Stimulated activated CD4-positive, alpha-beta T cell treated with anti-CD3 and anti-CD28 coated beads, TNF-alpha, amount 100 ng/mL, for 24 hours (primary cell): ENCODE measurements at regions not wholly inside any gene's neighbourhood (a gene's known extent, or its start where the extent isn't known, plus 50 kb on each side); places are given as distances from the start of the nearest gene placed in this dataset.
"Not testable (repeated sequence)": the region's sequence is repeated elsewhere in the genome, so short reads cannot be mapped to it uniquely, and the experiment has no call there.

Experiments
- DNase-seq, 3 experiments: peaks; one replicate each; pipeline ENCODE4 v3.0.0-alpha.2; 2020; ENCODE audit warnings: low read depth in 3 of 3

GRCh38 chr5:42241636-42242035 lies 181.6 kb upstream of the GHR start:
- DNase-seq, result no peak

GRCh38 chr5:42242210-42242609 lies 181.0 kb upstream of the GHR start:
- DNase-seq, result no peak

GRCh38 chr5:42242881-42243485 lies 180.3 kb upstream of the GHR start:
- no peak for DNase-seq

GRCh38 chr5:42252306-42252705 lies 170.9 kb upstream of the GHR start:
- DNase-seq, result no peak

- not testable (repeated sequence) for DNase-seq
Observed at GRCh38 chr5:42259914-42260313, 163.3 kb upstream of the GHR start.

GRCh38 chr5:42267091-42267490 lies 156.1 kb upstream of the GHR start:
- DNase-seq, result no peak

GRCh38 chr5:42268170-42268569 lies 155.1 kb upstream of the GHR start:
- not testable (repeated sequence) for DNase-seq

- DNase-seq, result no peak
Observed at GRCh38 chr5:42268630-42269029, 154.6 kb upstream of the GHR start.

GRCh38 chr5:42270771-42271170 lies 152.5 kb upstream of the GHR start:
- DNase-seq, result no peak

- DNase-seq, result no peak
Observed at GRCh38 chr5:42274913-42275312, 148.3 kb upstream of the GHR start.

GRCh38 chr5:42277293-42277692 lies 145.9 kb upstream of the GHR start:
- DNase-seq, result no peak

GRCh38 chr5:42284584-42284983 lies 138.7 kb upstream of the GHR start:
- DNase-seq, result no peak

GRCh38 chr5:42285230-42285629 lies 138.0 kb upstream of the GHR start:
- no peak for DNase-seq

GRCh38 chr5:42300496-42300895 lies 122.7 kb upstream of the GHR start:
- no peak for DNase-seq

GRCh38 chr5:42301349-42301748 lies 121.9 kb upstream of the GHR start:
- no peak for DNase-seq

- no peak for DNase-seq
Observed at GRCh38 chr5:42302186-42302585, 121.1 kb upstream of the GHR start.

GRCh38 chr5:42306287-42306686 lies 117.0 kb upstream of the GHR start:
- DNase-seq, result no peak

GRCh38 chr5:42309865-42310264 lies 113.4 kb upstream of the GHR start:
- DNase-seq, result no peak

- DNase-seq, result no peak
Observed at GRCh38 chr5:42315214-42315613, 108.0 kb upstream of the GHR start.

GRCh38 chr5:42317575-42317974 lies 105.7 kb upstream of the GHR start:
- DNase-seq, result no peak

- DNase-seq, result not testable (repeated sequence)
Observed at GRCh38 chr5:42319546-42319945, 103.7 kb upstream of the GHR start.

GRCh38 chr5:42321785-42322184 lies 101.5 kb upstream of the GHR start:
- DNase-seq, result no peak

- no peak for DNase-seq
Observed at GRCh38 chr5:42337143-42337542, 86.1 kb upstream of the GHR start.

- no peak for DNase-seq
Observed at GRCh38 chr5:42337607-42338006, 85.6 kb upstream of the GHR start.
